ENCODE measurements at regions not wholly inside any gene's neighbourhood (a gene's known extent, or its start where the extent isn't known, plus 50 kb on each side); places are given as distances from the start of the nearest gene placed in this dataset.

DNA sequence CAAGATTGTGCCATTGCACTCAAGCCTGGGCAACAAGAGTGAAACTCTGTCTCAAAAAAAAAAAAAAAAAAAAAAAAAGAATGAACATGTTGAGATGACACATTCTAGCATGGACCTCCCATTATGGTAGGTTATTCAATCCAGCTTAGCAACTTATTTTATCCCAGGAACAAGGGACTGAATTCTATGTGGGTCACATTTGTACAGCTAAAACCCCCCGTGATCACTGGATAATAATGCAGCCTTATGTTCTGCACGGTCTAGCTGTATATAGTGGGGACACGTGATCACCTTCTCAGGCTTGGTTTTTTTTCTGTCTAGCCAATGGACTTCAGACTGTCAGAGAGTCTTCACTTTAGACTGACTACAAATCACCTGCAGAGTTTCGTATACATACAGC is 115.2 kb upstream of the FRG1 start:
- no peak for TF ChIP-seq POLR2AphosphoS5 (IDR thresholded peaks at IDR 0.05; ENCODE audit: low read depth, low read length)
- TF ChIP-seq SIN3A (IDR thresholded peaks at IDR 0.05; ENCODE audit: borderline replicate concordance, insufficient read depth, low read length): no peak
- TF ChIP-seq, protein P1, sequence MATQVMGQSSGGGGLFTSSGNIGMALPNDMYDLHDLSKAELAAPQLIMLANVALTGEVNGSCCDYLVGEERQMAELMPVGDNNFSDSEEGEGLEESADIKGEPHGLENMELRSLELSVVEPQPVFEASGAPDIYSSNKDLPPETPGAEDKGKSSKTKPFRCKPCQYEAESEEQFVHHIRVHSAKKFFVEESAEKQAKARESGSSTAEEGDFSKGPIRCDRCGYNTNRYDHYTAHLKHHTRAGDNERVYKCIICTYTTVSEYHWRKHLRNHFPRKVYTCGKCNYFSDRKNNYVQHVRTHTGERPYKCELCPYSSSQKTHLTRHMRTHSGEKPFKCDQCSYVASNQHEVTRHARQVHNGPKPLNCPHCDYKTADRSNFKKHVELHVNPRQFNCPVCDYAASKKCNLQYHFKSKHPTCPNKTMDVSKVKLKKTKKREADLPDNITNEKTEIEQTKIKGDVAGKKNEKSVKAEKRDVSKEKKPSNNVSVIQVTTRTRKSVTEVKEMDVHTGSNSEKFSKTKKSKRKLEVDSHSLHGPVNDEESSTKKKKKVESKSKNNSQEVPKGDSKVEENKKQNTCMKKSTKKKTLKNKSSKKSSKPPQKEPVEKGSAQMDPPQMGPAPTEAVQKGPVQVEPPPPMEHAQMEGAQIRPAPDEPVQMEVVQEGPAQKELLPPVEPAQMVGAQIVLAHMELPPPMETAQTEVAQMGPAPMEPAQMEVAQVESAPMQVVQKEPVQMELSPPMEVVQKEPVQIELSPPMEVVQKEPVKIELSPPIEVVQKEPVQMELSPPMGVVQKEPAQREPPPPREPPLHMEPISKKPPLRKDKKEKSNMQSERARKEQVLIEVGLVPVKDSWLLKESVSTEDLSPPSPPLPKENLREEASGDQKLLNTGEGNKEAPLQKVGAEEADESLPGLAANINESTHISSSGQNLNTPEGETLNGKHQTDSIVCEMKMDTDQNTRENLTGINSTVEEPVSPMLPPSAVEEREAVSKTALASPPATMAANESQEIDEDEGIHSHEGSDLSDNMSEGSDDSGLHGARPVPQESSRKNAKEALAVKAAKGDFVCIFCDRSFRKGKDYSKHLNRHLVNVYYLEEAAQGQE (IDR thresholded peaks at IDR 0.05; ENCODE audit: insufficient read depth in 1 of 2, low read depth in 2 of 2, low read length in 2 of 2): no peak
- no peak for TF ChIP-seq FOXP2 (optimal IDR thresholded peaks at IDR 0.05; ENCODE audit: borderline replicate concordance, extremely low read depth, extremely low read length, insufficient read depth)
- TF ChIP-seq TAF1 (IDR thresholded peaks at IDR 0.05; ENCODE audit: borderline replicate concordance, insufficient read depth, low read length): no peak

- TF ChIP-seq POLR2AphosphoS5 (IDR thresholded peaks at IDR 0.05; ENCODE audit: low read depth, low read length) (no peak), SIN3A (IDR thresholded peaks at IDR 0.05; ENCODE audit: borderline replicate concordance, insufficient read depth, low read length) (no peak), FOXP2 (optimal IDR thresholded peaks at IDR 0.05; ENCODE audit: borderline replicate concordance, extremely low read depth, extremely low read length, insufficient read depth) (no peak), TAF1 (IDR thresholded peaks at IDR 0.05; ENCODE audit: borderline replicate concordance, insufficient read depth, low read length) (no peak)
- TF ChIP-seq, protein P1 (IDR thresholded peaks at IDR 0.05; ENCODE audit: insufficient read depth in 1 of 2, low read depth in 2 of 2, low read length in 2 of 2): no peak
These were observed 114.0 kb upstream of the FRG1 start for GRCh38 chr4:189826657-189827056.

- no peak for TF ChIP-seq TAF1 (IDR thresholded peaks at IDR 0.05; ENCODE audit: borderline replicate concordance, insufficient read depth, low read length)
- TF ChIP-seq, protein P1 (IDR thresholded peaks at IDR 0.05; ENCODE audit: insufficient read depth in 1 of 2, low read depth in 2 of 2, low read length in 2 of 2): no peak
- no peak for TF ChIP-seq FOXP2 (optimal IDR thresholded peaks at IDR 0.05; ENCODE audit: borderline replicate concordance, extremely low read depth, extremely low read length, insufficient read depth)
- TF ChIP-seq SIN3A (IDR thresholded peaks at IDR 0.05; ENCODE audit: borderline replicate concordance, insufficient read depth, low read length): no peak
- TF ChIP-seq POLR2AphosphoS5 (IDR thresholded peaks at IDR 0.05; ENCODE audit: low read depth, low read length): no peak
These were observed 112.5 kb upstream of the FRG1 start for GRCh38 chr4:189828081-189828697.

DNA sequence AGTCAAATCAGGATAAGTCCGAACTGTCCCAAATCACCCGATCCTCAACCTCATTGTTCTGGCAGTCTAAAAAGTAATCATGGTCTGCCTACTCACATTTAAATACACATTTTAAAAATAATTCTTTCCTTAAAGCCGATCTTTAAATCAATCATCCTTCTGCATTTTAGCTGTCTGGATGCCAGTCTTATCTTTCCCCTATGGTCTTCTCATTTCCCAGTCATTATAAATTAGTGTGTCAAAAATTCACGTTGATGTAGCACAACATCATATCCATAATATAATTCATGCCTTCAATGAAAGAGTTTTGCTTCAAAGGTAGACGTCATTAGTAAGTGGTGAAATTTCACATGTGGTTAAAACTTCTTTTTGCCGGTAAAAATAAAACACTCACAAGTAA is 108.1 kb upstream of the FRG1 start:
- no peak for TF ChIP-seq POLR2AphosphoS5 (IDR thresholded peaks at IDR 0.05; ENCODE audit: low read depth, low read length)
- TF ChIP-seq, protein P1 (IDR thresholded peaks at IDR 0.05; ENCODE audit: insufficient read depth in 1 of 2, low read depth in 2 of 2, low read length in 2 of 2): no peak
- TF ChIP-seq FOXP2 (optimal IDR thresholded peaks at IDR 0.05; ENCODE audit: borderline replicate concordance, extremely low read depth, extremely low read length, insufficient read depth): no peak
- TF ChIP-seq SIN3A (IDR thresholded peaks at IDR 0.05; ENCODE audit: borderline replicate concordance, insufficient read depth, low read length): no peak
- no peak for TF ChIP-seq TAF1 (IDR thresholded peaks at IDR 0.05; ENCODE audit: borderline replicate concordance, insufficient read depth, low read length)
